ENCODE measurements at regions not wholly inside any gene's neighbourhood (a gene's known extent, or its start where the extent isn't known, plus 50 kb on each side); places are given as distances from the start of the nearest gene placed in this dataset.

DNA sequence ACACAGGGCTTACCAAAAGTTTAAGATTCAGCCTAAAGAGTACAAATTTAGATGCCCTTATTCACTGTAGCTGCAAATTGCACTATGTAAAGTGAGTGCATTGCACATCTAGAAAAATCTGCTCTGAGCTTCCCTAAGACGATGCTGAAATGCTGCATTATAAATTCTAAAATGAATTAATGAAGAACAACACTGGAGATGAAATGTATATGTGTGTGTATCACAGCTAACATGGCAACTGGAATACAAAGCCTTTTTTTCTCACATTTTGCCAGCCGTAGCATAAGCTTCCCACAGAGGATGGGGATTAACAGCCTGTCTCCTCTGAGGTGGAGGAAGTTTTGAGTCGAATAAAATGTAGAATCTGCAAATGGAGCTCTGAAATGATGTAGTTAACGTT, 338.3 kb upstream of the ZEB2 start:
- no peak for DNase-seq (ENCODE audit: low read depth in 3 of 3, low spot score in 1 of 3)

DNA sequence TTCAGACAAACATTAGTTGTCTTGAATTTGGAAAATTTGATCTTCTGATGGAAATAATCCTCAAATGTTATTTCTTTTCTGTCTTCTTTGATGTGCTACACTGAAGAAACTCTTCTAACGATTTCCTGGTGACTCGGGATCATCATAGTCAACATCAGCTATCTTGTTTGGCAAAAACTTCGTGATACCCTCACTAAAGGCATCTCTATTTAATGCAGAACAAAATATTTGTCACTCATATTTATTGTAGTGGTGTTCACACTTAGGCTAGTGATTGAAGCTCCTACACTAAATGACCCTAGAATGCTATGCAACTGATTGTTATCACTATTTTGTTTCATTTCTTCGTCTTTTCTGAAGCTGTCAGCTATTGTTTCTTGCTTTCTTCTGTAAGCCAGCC, 334.7 kb upstream of the ZEB2 start:
- DNase-seq (ENCODE audit: low read depth in 3 of 3, low spot score in 1 of 3) = no peak

DNA sequence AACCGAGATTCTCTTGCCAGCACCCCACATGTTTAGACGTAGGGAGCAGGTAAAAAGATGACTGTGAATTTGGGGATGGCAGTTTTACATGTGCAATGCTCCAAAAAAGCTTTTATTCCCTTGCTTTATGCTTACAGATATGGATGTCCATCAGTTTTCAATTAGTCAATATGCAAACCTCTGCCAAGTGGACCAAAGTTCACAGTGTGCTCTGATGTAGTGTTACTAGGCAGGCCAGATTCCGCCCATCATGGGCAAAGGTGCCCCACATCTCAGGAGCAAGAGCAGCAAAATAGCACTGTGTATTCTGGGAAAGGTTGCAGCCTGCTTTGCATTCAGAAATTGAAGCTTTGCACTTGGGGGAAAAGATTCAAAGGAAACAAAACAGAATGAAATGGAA, 329.7 kb upstream of the ZEB2 start:
- no peak for DNase-seq (ENCODE audit: low read depth in 3 of 3, low spot score in 1 of 3)

GRCh38 chr2:144848423-144848822, 328.5 kb upstream of the ZEB2 start:
- DNase-seq (ENCODE audit: low read depth in 3 of 3, low spot score in 1 of 3) = no peak

DNA sequence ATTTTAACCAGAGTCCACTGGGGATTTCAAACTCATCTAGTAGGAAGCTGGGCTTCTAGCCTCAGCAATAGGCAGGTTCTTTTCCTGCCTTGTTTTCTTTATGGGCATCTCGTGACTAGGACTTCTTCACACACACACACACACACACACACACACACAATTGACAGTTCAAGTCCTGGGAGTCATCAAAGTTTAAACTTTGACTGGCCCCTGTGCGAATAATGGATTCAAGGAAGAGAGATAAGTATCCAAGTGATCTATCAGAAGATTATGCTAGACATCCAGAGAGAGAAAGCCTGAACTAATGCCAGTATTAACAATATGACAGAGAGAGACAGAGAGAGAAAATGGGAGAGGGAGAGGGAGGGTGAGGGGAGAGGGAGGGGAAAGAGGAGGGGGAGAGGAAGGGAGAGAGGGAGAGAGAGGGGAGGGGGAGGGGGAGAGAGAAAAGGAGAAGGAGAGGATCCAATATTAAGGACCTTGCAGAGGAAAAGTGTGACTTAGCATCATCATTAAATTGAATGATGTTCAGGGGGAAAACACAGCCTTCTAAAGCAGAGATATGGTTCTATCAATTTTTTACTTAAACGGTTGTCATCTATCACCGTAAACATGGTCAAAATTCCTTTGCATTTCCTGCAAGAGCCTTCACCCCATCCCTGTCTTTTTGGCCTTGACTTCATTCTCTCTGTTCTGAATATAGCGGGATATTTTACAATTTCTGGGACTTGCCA, 327.6 kb upstream of the ZEB2 start:
- DNase-seq (ENCODE audit: low read depth in 3 of 3, low spot score in 1 of 3) = no peak

GRCh38 chr2:144836635-144837350, 316.9 kb upstream of the ZEB2 start:
- no peak for DNase-seq (ENCODE audit: low read depth in 3 of 3, low spot score in 1 of 3)

- DNase-seq (ENCODE audit: low read depth in 3 of 3, low spot score in 1 of 3) = no peak
These were observed 315.9 kb upstream of the ZEB2 start for GRCh38 chr2:144835634-144836350.

- no peak for DNase-seq (ENCODE audit: low read depth in 3 of 3, low spot score in 1 of 3)
These were observed 315.2 kb upstream of the ZEB2 start for GRCh38 chr2:144834998-144835633.

DNA sequence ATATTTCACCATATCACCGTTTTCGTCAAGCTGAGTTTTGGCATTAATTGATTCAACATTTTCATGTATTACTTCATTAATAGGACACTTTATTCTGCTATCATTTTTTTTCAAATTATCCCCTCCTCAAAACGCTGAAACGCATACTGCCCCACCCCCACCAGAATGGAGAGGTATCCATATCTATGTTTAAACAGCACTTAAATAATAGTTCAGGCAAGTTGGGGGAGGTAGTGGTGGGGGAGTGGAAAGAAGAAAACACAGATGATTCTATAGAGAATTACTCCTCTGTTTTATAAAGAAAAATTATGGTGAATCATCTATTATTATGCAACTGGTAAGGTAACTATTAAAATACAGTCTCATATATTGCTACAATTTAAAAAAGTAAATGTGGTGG, 314.4 kb upstream of the ZEB2 start:
- DNase-seq (ENCODE audit: low read depth in 3 of 3, low spot score in 1 of 3) = no peak

- DNase-seq (ENCODE audit: low read depth in 3 of 3, low spot score in 1 of 3) = no peak
These were observed 313.2 kb upstream of the ZEB2 start for GRCh38 chr2:144833075-144833637.

DNA sequence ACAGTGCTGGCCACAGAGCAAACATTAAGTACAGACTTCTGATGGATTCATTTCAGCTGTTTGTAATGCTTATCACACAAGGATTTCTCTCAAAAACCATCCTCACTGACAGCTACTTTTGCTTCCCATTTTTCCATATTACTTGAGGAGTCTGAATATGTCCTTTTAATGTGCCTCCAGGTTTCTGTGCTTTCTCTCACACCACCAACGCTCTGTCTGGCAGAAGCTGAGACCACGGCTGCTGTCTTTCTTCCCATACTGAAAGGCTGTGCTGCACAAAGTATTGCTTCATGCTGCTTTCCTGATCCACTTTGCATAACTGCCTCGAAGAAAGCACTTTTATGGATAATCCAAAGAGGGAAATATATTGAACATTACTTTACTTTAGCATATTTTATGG, 312.1 kb upstream of the ZEB2 start:
- DNase-seq (ENCODE audit: low read depth in 3 of 3, low spot score in 1 of 3) = no peak

DNA sequence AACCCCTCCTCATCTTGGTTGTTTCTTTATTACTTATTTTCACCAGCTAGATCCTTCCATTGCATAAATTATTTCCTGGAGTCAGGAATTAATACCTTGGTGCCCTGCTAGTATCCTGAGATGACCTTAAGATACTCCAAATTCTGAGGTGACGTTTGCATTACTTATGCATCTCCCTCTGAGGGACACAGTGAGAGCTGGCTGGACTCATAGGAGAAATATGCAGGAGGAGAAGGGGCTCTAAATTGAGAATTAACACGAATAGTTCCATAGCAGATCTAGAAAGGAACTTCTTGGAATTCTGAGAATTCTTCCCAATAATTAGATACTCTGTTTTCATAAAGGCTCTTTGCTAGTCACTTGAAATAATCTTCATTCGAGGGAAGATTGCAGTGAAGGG, 310.6 kb upstream of the ZEB2 start:
- DNase-seq (ENCODE audit: low read depth in 3 of 3, low spot score in 1 of 3) = no peak

GRCh38 chr2:144827404-144827803, 307.5 kb upstream of the ZEB2 start:
- DNase-seq (ENCODE audit: low read depth in 3 of 3, low spot score in 1 of 3) = no peak

GRCh38 chr2:144826105-144826504, 306.2 kb upstream of the ZEB2 start:
- DNase-seq (ENCODE audit: low read depth in 3 of 3, low spot score in 1 of 3) = no peak

DNA sequence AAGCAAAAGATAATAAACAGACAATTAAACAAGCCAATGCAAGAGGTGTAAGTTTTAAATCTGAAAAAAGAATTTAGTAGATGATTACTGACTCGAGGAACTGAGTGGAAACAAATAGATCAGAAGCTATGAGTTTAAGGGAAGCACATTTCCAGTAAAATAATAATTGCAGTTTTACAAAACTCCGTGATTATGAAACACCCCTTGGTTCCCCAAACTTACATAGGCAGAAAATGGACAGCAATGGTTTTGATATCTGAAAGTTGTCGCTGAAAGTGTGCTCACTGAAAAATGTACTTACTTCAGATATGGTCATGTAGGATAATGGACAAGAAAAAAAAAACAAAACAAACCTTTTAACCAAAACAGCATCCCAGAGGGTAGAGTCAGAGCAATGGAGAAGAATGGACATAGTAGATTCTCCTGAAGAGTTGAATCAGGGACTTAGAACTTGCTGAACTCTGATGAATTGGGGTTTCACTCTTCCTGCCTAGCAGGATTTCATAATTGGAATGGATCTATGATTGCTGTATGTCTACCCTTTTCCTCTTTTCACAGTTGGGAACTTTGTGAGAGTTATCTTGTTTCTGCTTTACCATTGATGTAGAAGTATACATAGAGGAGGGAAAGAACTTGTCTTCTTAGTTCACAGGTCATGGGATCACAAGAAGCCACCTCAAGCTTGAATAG, 305.6 kb upstream of the ZEB2 start:
- DNase-seq (ENCODE audit: low read depth in 3 of 3, low spot score in 1 of 3) = no peak

DNA sequence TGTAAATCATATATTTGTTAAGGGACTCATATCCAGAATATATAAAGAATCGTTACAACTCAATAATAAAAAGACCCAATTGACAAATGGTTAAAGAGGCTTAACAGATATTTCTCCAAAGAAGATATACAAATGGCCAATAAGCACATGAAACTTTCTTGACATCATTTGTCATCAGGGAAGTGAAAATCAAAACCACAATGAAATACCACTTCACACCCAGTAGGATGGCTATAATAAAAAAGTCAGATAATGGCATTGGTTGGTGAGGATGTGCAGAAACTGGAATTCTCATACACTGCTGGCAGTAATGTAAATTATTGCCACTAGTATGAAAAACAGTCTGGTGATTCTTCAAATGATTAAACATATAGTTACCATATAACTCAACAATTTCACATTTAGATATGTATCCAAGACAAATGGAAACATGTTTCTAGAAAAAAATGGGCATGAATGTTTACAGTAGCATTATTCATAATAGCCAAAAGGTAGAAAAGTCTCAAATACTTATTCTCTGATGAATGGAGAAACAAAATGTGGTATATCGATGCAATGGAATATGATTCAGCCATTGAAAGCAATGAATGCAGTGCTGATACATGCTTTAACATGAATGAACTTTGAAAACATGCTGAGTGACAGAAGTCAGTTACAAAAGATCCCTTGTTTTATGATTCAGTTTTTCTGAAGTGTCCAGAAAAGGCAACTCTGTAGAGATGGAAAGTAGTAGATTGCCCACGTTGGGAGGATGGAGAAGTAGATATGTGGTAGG, 304.6 kb upstream of the ZEB2 start:
- no peak for DNase-seq (ENCODE audit: low read depth in 3 of 3, low spot score in 1 of 3)

GRCh38 chr2:144822966-144823365, 303.0 kb upstream of the ZEB2 start:
- no peak for DNase-seq (ENCODE audit: low read depth in 3 of 3, low spot score in 1 of 3)

GRCh38 chr2:144812288-144812687, 292.4 kb upstream of the ZEB2 start:
- DNase-seq (ENCODE audit: low read depth in 3 of 3, low spot score in 1 of 3) = no peak

- no peak for DNase-seq (ENCODE audit: low read depth in 3 of 3, low spot score in 1 of 3)
These were observed 281.8 kb upstream of the ZEB2 start for GRCh38 chr2:144801766-144802165.

DNA sequence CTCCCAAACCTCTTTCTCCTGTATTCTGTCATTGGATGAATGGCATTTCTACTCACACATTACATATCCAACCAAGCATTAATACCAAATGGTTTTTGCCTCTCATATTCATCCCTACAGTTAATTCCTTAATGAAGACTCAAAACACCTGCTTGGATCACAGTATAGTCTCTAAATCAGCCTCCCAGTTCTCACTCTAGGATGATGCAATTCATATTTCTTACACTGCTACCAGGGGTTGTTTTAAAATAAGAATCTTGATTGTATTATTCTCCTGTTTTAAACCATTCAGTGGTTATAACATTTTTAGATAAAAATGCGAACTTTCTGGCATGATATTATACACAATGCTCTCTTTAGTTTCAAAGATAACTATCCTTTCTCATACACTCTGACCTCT, 281.4 kb upstream of the ZEB2 start:
- no peak for DNase-seq (ENCODE audit: low read depth in 3 of 3, low spot score in 1 of 3)
